GM12878 (cell line): ENCODE measurements at regions not wholly inside any gene's neighbourhood (a gene's known extent, or its start where the extent isn't known, plus 50 kb on each side); places are given as distances from the start of the nearest gene placed in this dataset.

Experiments
- ATAC-seq: fragments of 200-7000 bp; cut with Tn5 transposase; 3 replicates; pipeline ENCODE4 v1.9.1; 2020; ENCODE audit warnings: mild to moderate bottlenecking, moderate library complexity
- BruUV-seq: library from RNA; stranded (reverse); fragments of 400-500 nt; replicated peaks from 2 replicates; lab custom pipeline; 2021; lab: Mats Ljungman, UMichigan
- CTCF ChIA-PET: fragments of 300-600 bp; sonication (Branson Sonifier 250); formaldehyde crosslinking; extraction: SDS; loops from one replicate; lab custom pipeline; 2021; ENCODE audit warnings: inconsistent platforms; lab: Yijun Ruan, JAX
- POLR2A ChIA-PET: fragments of 350-600 bp; formaldehyde crosslinking; extraction: SDS; loops from one replicate; lab custom pipeline; 2021; ENCODE audit warnings: inconsistent platforms; lab: Charles Lee
- RAD21 ChIA-PET: fragments of 300-600 bp; sonication (Branson Sonifier 250); formaldehyde crosslinking; loops from one replicate; lab custom pipeline; 2023; ENCODE audit warnings: antibody characterized with exemption; ENCODE audit not compliant: unreplicated experiment; lab: Charles Lee
- SMC1A ChIA-PET: fragments of 300-600 bp; sonication (Branson Sonifier 250); formaldehyde crosslinking; loops from one replicate; lab custom pipeline; 2023; ENCODE audit not compliant: unreplicated experiment, uncharacterized antibody; lab: Charles Lee
- DNase-seq: peaks from one replicate; pipeline ENCODE4 v3.0.0-alpha.2; 2011; ENCODE audit warnings: low read depth, low spot score
- FAIRE-seq: peaks from 3 replicates; lab custom pipeline; 2011; peaks lifted over from hg19 to GRCh38; lab: Jason Lieb, UNC
- H2AFZ ChIP-seq: 2 replicates; pipeline ENCODE4 v1.6.0; 2011; ENCODE audit warnings: low read depth, low read length, control low read depth; ENCODE audit not compliant: control insufficient read depth
- H3K27ac ChIP-seq: 2 replicates; pipeline ENCODE4 v1.5.1; 2011; ENCODE audit warnings: control low read depth; ENCODE audit not compliant: control insufficient read depth, insufficient read depth
- H3K27me3 ChIP-seq, 2 experiments: replicated peaks in 1 of 2; 2 replicates each; pipeline versions ENCODE4 v1.6.0 to v1.6.1; 2011; ENCODE audit warnings: low read length in 1 of 2; ENCODE audit not compliant: control insufficient read depth in 2 of 2, insufficient read depth in 2 of 2
- H3K36me3 ChIP-seq, 2 experiments: 2 replicates each; pipeline ENCODE4 v1.5.1; 2011; ENCODE audit warnings: low read length in 1 of 2; ENCODE audit not compliant: control insufficient read depth in 2 of 2, insufficient read depth in 2 of 2
- H3K4me1 ChIP-seq: 2 replicates; pipeline ENCODE4 v1.6.1; 2011; ENCODE audit warnings: mild to moderate bottlenecking, low read length, moderate library complexity, mixed read lengths; ENCODE audit not compliant: control insufficient read depth, insufficient read depth
- H3K4me2 ChIP-seq: 2 replicates; pipeline ENCODE4 v1.6.0; 2011; ENCODE audit warnings: control low read depth; ENCODE audit not compliant: control insufficient read depth, insufficient read depth
- H3K4me3 ChIP-seq: fragments of 200-600 bp; sonication (generic); 2 replicates; pipeline ENCODE4 v1.5.1; 2016
- H3K79me2 ChIP-seq: 2 replicates; pipeline ENCODE4 v1.6.0; 2011; ENCODE audit warnings: low read length; ENCODE audit not compliant: control insufficient read depth, insufficient read depth
- H3K9ac ChIP-seq: 2 replicates; pipeline ENCODE4 v1.8.0; 2011; ENCODE audit warnings: low read length, control low read depth, mixed read lengths; ENCODE audit not compliant: control insufficient read depth, insufficient read depth
- H3K9me3 ChIP-seq: replicated peaks from 3 replicates; pipeline ENCODE4 v1.5.1; 2011; ENCODE audit warnings: mild to moderate bottlenecking, low read length; ENCODE audit not compliant: control insufficient read depth, insufficient read depth
- H4K20me1 ChIP-seq: 2 replicates; pipeline ENCODE4 v1.6.0; 2011; ENCODE audit not compliant: control insufficient read depth, insufficient read depth
- CHD2 ChIP-seq: IDR thresholded peaks from 2 replicates; pipeline ENCODE4 v1.6.1; 2011; ENCODE audit warnings: low read depth, low read length, improper control_type of control experiment, borderline replicate concordance
- ETV6 ChIP-seq, 2 experiments: fragments of 450-650 bp in 1 of 2; IDR thresholded peaks in 1 of 2; conservative IDR thresholded peaks in 1 of 2; 2 replicates each; pipeline ENCODE4 v1.6.1; 2014; ENCODE audit warnings: antibody characterized with exemption in 1 of 2, borderline replicate concordance in 1 of 2, low read depth in 1 of 2, mild to moderate bottlenecking in 1 of 2, moderate library complexity in 1 of 2
- FOS ChIP-seq: IDR thresholded peaks from 3 replicates; pipeline ENCODE4 v1.6.1; 2011; ENCODE audit warnings: borderline replicate concordance; ENCODE audit not compliant: insufficient read length; ENCODE audit errors: extremely low read depth
- HDGF ChIP-seq: fragments of 450-650 bp; IDR thresholded peaks from 2 replicates; pipeline ENCODE4 v1.6.1; 2016; ENCODE audit warnings: antibody characterized with exemption
- PAX5 ChIP-seq: IDR thresholded peaks from 2 replicates; pipeline ENCODE4 v1.6.1; 2011; ENCODE audit warnings: low read depth, low read length, borderline replicate concordance
- POLR2AphosphoS5 ChIP-seq: IDR thresholded peaks from 2 replicates; pipeline ENCODE4 v1.6.1; 2011; ENCODE audit warnings: mild to moderate bottlenecking, low read length, inconsistent platforms
- RBBP5 ChIP-seq: fragments of 200-600 bp; sonication (generic); conservative IDR thresholded peaks from 2 replicates; pipeline ENCODE4 v1.6.1; 2016
- SMAD1 ChIP-seq: fragments of 450-650 bp; IDR thresholded peaks from 2 replicates; pipeline ENCODE4 v1.6.1; 2018; ENCODE audit warnings: mild to moderate bottlenecking, low read depth; ENCODE audit not compliant: partially characterized antibody
- SP1 ChIP-seq: IDR thresholded peaks from one replicate; pipeline ENCODE4 v1.6.1; 2011; ENCODE audit warnings: low read depth, low read length
- SPI1 ChIP-seq: IDR thresholded peaks from 2 replicates; pipeline ENCODE4 v1.6.1; 2011; ENCODE audit warnings: low read depth, mild to moderate bottlenecking, low read length, moderate library complexity, borderline replicate concordance; ENCODE audit not compliant: insufficient read depth
- SREBF1 ChIP-seq: IDR thresholded peaks from 2 replicates; pipeline ENCODE4 v1.6.1; 2012; ENCODE audit warnings: mild to moderate bottlenecking, low read length
- TBL1XR1 ChIP-seq: IDR thresholded peaks from 2 replicates; pipeline ENCODE4 v1.6.1; 2012; ENCODE audit warnings: low read depth, low read length, improper control_type of control experiment
- ZNF207 ChIP-seq: fragments of 450-650 bp; IDR thresholded peaks from 2 replicates; pipeline ENCODE4 v1.6.1; 2014; ENCODE audit warnings: antibody characterized with exemption, mild to moderate bottlenecking, borderline replicate concordance
- ZNF274 ChIP-seq: IDR thresholded peaks from one replicate; pipeline ENCODE4 v1.8.0; 2011; ENCODE audit not compliant: insufficient read length, insufficient read depth
- ZNF622 ChIP-seq: fragments of 450-650 bp; IDR thresholded peaks from 2 replicates; pipeline ENCODE4 v1.6.1; 2017; ENCODE audit warnings: mild to moderate bottlenecking, inconsistent platforms
- WGBS: methylation state at CpG from one replicate; pipeline ENCODE4 v1.1.6; 2016; ENCODE audit warnings: low lambda C conversion rate; ENCODE audit not compliant: insufficient replicate concordance, insufficient coverage; ENCODE audit errors: missing lambda C conversion rate; 5-methylcytosine and 5-hydroxymethylcytosine counted together
- in situ Hi-C: fragments of 300-500 bp; cut with MboI; formaldehyde crosslinking; loops from 9 replicates; pipeline ENCODE4 v1.14.3; 2018; ENCODE audit warnings: mixed read lengths
- intact Hi-C: fragments of 100-400 bp; cut with micrococcal nuclease; formaldehyde crosslinking; loops from one replicate; pipeline ENCODE4 v1.14.2; 2022; ENCODE audit not compliant: unreplicated experiment
- TF ChIP-seq, protein P1 (sequence below): IDR thresholded peaks from 2 replicates; pipeline ENCODE4 v1.6.1; 2012; ENCODE audit warnings: improper control_type of control experiment, low read depth, low read length; ENCODE audit not compliant: insufficient replicate concordance
- TF ChIP-seq, protein P2 (sequence below): fragments of 450-650 bp; IDR thresholded peaks from 2 replicates; pipeline ENCODE4 v1.6.1; 2017; ENCODE audit warnings: borderline replicate concordance
- TF ChIP-seq, protein P3 (sequence below): IDR thresholded peaks from 2 replicates; pipeline ENCODE4 v1.6.1; 2012; ENCODE audit warnings: low read depth, low read length, improper control_type of control experiment

DNA sequence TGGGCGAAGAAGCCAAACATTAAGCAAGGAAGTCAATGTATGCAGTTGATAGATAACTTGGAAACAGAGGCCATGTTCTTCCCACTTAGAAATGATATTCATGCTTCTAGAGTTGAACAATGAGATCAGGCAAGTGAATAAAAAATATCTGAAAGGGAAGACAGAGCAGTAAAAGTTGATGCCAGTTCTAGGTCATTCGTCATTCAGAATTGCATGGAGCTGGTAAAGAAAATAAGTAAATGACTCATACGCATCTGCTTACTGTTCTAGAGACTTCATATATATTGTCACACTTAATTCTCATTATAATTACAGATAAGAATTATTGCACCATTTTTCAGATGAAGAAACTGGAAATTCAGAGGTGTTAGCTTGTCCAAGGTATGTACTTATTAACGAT lies 158.9 kb upstream of the FERD3L start:
- ATAC-seq (no peak), DNase-seq (no peak), FAIRE-seq (no peak)
- no TSS peak for BruUV-seq
- Histone ChIP-seq H4K20me1 (no peaks in the 10 kb centered on the region), H3K27me3 (no peaks in the 10 kb centered on the region), H3K36me3 (no peaks in the 10 kb centered on the region), H3K4me2 (no peak overlapping the region), H3K4me1 (no peaks in the 10 kb centered on the region), H2AFZ (no peak overlapping the region), H3K9ac (no peak overlapping the region), H3K4me3 (no peak overlapping the region), H3K27ac (no peak overlapping the region), H3K9me3 (no peaks in the 10 kb centered on the region), H3K79me2 (no peaks in the 10 kb centered on the region)
- WGBS: 88% methylated on average over 4 of the region's 4 CpGs
- CTCF ChIA-PET: interaction anchor here (1.3 kb wide), 1 partner anchor 10 kb away, joined by 4 read pairs; no protein-coding TSS in a partner anchor
- RAD21 ChIA-PET: no interaction called here
- TF ChIP-seq ETV6 (conservative IDR thresholded peaks at IDR 0.05 in 1 of 2, IDR thresholded peaks at IDR 0.05 in 1 of 2; ENCODE audit: borderline replicate concordance in 1 of 2, low read depth in 1 of 2): no peak
- TF ChIP-seq SP1: no peak
- TF ChIP-seq ZNF207: no peak
- TF ChIP-seq POLR2AphosphoS5: no peak
- TF ChIP-seq, protein P1, sequence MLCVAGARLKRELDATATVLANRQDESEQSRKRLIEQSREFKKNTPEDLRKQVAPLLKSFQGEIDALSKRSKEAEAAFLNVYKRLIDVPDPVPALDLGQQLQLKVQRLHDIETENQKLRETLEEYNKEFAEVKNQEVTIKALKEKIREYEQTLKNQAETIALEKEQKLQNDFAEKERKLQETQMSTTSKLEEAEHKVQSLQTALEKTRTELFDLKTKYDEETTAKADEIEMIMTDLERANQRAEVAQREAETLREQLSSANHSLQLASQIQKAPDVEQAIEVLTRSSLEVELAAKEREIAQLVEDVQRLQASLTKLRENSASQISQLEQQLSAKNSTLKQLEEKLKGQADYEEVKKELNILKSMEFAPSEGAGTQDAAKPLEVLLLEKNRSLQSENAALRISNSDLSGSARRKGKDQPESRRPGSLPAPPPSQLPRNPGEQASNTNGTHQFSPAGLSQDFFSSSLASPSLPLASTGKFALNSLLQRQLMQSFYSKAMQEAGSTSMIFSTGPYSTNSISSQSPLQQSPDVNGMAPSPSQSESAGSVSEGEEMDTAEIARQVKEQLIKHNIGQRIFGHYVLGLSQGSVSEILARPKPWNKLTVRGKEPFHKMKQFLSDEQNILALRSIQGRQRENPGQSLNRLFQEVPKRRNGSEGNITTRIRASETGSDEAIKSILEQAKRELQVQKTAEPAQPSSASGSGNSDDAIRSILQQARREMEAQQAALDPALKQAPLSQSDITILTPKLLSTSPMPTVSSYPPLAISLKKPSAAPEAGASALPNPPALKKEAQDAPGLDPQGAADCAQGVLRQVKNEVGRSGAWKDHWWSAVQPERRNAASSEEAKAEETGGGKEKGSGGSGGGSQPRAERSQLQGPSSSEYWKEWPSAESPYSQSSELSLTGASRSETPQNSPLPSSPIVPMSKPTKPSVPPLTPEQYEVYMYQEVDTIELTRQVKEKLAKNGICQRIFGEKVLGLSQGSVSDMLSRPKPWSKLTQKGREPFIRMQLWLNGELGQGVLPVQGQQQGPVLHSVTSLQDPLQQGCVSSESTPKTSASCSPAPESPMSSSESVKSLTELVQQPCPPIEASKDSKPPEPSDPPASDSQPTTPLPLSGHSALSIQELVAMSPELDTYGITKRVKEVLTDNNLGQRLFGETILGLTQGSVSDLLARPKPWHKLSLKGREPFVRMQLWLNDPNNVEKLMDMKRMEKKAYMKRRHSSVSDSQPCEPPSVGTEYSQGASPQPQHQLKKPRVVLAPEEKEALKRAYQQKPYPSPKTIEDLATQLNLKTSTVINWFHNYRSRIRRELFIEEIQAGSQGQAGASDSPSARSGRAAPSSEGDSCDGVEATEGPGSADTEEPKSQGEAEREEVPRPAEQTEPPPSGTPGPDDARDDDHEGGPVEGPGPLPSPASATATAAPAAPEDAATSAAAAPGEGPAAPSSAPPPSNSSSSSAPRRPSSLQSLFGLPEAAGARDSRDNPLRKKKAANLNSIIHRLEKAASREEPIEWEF: no peak
- TF ChIP-seq SPI1: no peak
- no peak for TF ChIP-seq CHD2
- no peak for TF ChIP-seq ZNF274
- no peak for TF ChIP-seq PAX5
- TF ChIP-seq, protein P2, sequence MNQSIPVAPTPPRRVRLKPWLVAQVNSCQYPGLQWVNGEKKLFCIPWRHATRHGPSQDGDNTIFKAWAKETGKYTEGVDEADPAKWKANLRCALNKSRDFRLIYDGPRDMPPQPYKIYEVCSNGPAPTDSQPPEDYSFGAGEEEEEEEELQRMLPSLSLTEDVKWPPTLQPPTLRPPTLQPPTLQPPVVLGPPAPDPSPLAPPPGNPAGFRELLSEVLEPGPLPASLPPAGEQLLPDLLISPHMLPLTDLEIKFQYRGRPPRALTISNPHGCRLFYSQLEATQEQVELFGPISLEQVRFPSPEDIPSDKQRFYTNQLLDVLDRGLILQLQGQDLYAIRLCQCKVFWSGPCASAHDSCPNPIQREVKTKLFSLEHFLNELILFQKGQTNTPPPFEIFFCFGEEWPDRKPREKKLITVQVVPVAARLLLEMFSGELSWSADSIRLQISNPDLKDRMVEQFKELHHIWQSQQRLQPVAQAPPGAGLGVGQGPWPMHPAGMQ: no peak
- no peak for TF ChIP-seq FOS
- TF ChIP-seq, protein P3, sequence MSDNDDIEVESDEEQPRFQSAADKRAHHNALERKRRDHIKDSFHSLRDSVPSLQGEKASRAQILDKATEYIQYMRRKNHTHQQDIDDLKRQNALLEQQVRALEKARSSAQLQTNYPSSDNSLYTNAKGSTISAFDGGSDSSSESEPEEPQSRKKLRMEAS: no peak
- TF ChIP-seq RBBP5: no peak
- no peak for TF ChIP-seq SREBF1
- no peak for TF ChIP-seq TBL1XR1
- no peak for TF ChIP-seq HDGF
- TF ChIP-seq SMAD1: no peak
- TF ChIP-seq ZNF622: no peak
- in situ Hi-C loops: no loop called here
- intact Hi-C loops: no loop called here
- POLR2A ChIA-PET: no interaction called here
- SMC1A ChIA-PET: interaction anchor here (1.0 to 1.1 kb wide), 2 partner anchors 8 to 10 kb away, joined by 3 read pairs; no protein-coding TSS in a partner anchor
